ENCODE measurements at regions not wholly inside any gene's neighbourhood (a gene's known extent, or its start where the extent isn't known, plus 50 kb on each side); places are given as distances from the start of the nearest gene placed in this dataset.

DNA sequence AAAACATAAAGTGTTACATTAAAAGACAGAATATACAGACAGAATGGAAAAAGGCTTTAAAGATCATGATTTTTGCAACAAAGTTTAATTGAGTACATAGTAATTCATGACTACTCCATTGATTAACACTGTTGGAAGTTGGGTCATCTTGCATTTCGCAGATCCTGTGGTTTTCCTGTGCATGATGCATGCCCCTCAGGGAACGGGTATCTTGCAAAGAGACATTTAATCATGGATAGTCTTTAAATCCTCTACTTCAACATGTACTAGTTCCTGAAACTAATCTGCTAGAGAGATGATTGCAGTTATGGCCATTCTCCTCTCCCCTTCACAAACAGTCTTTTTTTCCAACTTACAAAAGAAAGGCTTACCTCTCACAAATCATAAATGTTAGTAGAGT is 155.6 kb upstream of the DSEL start:
- POLR2A ChIA-PET (ENCODE audit: low non-redundant PET): no interaction called here
- H3K27ac ChIP-seq: no peak overlapping the region
- peak; percentile 3 for DNase-seq (ENCODE audit: low spot score)

DNA sequence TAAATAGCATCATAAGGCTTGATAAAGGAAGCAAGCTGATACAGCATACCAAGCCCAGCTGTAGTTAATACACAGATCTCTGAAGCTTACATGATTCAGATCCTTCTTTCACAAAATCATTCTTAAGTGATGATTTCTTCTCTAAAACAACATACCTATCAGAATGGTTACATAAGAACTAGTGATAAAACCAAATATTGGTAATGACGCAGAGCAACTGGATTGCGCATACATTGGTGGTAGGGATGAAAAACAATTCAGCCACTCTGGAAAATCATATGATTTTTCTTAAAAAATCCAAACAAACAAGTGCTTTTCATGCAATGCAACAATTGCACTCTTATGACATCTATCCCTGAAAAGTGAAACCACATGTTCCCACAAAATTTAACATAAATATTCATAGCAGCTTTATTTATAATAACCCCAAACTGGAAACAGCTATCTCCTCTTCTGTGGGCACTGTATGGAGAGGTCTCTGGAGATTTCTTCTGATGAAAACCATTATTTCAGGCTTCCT is 153.6 kb upstream of the DSEL start:
- TF ChIP-seq, protein P1, sequence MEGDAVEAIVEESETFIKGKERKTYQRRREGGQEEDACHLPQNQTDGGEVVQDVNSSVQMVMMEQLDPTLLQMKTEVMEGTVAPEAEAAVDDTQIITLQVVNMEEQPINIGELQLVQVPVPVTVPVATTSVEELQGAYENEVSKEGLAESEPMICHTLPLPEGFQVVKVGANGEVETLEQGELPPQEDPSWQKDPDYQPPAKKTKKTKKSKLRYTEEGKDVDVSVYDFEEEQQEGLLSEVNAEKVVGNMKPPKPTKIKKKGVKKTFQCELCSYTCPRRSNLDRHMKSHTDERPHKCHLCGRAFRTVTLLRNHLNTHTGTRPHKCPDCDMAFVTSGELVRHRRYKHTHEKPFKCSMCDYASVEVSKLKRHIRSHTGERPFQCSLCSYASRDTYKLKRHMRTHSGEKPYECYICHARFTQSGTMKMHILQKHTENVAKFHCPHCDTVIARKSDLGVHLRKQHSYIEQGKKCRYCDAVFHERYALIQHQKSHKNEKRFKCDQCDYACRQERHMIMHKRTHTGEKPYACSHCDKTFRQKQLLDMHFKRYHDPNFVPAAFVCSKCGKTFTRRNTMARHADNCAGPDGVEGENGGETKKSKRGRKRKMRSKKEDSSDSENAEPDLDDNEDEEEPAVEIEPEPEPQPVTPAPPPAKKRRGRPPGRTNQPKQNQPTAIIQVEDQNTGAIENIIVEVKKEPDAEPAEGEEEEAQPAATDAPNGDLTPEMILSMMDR (conservative IDR thresholded peaks at IDR 0.05; ENCODE audit: low read depth): no peak
- ChIA-PET CTCF (no interaction called here), POLR2A (ENCODE audit: low non-redundant PET) (no interaction called here)
- no peak overlapping the region for H3K27ac ChIP-seq
- no peak for DNase-seq (ENCODE audit: low spot score)

More for the DNA sequence above, 155.6 kb upstream of the DSEL start:
- TF ChIP-seq, protein P1 (conservative IDR thresholded peaks at IDR 0.05; ENCODE audit: low read depth): no peak
- CTCF ChIA-PET: no interaction called here

DNA sequence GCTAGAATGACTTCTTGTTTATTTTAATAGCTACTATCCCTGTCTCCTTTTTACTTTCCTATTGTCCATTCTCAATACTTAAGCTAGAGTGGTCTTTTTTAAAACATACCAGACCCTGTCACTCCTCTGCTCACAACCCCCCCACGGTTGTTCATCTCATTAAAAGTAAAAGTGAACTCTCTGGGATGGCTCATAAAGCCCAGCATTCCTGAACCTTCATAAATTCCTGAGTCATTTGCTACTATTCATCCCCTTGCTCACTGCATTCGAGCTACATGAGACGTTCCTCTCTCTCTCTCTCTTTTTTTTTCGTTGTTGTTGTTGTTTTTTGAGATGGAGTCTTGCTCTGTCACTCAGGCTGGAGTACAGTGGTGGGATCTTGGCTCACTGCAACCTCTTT is 148.7 kb upstream of the DSEL start:
- POLR2A ChIA-PET (ENCODE audit: low non-redundant PET): no interaction called here
- TF ChIP-seq, protein P1 (conservative IDR thresholded peaks at IDR 0.05; ENCODE audit: low read depth): no peak
- DNase-seq (ENCODE audit: low spot score): peak; percentile 1
- H3K27ac ChIP-seq: no peak overlapping the region
- CTCF ChIA-PET: interaction anchor here (0.7 kb wide), 1 partner anchor 415 kb away, joined by 4 read pairs; no protein-coding TSS in a partner anchor

DNA sequence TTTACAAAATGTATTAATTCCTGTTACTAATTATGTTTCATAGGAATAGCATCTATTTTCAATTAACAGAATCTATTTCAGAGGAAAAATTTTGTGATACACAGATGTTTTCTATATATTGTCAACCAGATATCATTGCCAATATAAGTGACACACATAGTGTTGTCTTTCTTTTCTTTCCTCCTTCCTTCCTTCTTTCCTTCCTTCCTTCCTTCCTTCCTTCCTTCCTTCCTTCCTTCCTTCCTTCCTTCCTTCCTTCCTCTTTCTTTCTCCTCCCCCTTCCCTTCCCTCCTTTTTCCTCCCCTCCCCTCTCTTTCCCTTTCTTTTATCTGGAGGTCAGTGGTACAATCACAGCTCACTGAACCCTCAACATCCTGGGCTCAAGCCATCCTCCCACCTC is 146.5 kb upstream of the DSEL start:
- TF ChIP-seq, protein P1 (conservative IDR thresholded peaks at IDR 0.05; ENCODE audit: low read depth): no peak
- DNase-seq (ENCODE audit: low spot score): no peak
- H3K27ac ChIP-seq: no peak overlapping the region
- POLR2A ChIA-PET (ENCODE audit: low non-redundant PET): no interaction called here
- CTCF ChIA-PET: no interaction called here

DNA sequence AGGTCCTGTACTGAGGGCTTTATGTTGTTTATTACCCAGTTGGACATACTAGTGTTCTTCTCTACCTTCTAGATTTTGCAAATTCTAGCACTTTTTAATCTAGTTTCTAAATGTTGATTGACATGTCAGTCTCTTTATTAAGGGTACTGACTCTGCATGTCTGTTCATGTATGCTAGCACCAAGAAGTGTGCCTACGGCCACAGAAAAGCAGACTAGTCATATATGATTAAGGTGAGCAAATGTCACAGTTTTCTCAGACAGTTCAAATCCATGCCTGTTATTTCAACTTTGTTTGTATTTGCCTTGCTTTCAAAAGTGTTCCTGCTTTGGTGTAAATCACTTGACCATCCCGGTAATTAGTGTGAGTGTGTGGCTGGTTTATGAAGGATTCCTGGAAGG is 145.0 kb upstream of the DSEL start:
- no peak overlapping the region for H3K27ac ChIP-seq
- no peak for DNase-seq (ENCODE audit: low spot score)
- CTCF ChIA-PET: no interaction called here
- POLR2A ChIA-PET (ENCODE audit: low non-redundant PET): no interaction called here
- TF ChIP-seq, protein P1 (conservative IDR thresholded peaks at IDR 0.05; ENCODE audit: low read depth): no peak

DNA sequence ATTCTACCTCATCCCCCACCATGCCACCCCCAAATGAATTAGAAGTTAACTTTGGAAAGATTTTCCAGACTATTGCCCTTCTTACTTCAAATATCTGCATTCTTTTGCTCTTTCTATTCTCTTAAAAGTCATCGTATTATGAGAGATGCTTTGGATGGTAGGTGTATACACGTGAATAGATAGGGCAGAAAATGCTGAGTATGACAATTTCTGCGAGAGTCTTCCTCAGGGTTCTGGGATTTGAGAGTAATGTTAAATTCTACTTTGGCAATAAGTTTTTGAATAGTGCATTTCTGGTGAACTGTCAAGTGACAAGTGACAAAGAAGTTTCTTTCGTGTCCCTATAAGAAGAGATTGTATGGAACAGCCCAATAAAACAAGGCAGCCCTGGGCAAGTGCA is 137.6 kb upstream of the DSEL start:
- CTCF ChIA-PET: no interaction called here
- POLR2A ChIA-PET (ENCODE audit: low non-redundant PET): no interaction called here
- TF ChIP-seq, protein P1 (conservative IDR thresholded peaks at IDR 0.05; ENCODE audit: low read depth): no peak

DNA sequence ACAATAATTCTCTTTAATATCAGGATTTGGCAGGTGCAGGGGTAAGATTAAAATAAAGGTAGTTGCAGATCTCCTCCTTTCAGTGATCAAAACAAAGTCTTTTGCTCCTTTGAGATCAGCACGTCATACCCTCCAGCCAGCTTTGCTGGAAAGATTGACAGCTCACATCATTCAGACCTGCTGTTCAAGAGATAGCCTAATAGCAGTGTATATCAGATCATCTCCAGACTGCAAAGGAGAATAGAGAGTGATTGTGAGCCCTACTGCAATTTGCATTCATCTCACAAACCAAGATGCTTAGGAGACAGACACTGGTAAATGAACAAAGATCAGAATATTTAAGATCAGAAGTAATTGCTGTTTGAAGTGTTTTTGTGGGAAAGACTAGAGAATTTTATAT is 135.8 kb upstream of the DSEL start:
- CTCF ChIA-PET: no interaction called here
- POLR2A ChIA-PET (ENCODE audit: low non-redundant PET): no interaction called here
- no peak for DNase-seq (ENCODE audit: low spot score)
- TF ChIP-seq, protein P1 (conservative IDR thresholded peaks at IDR 0.05; ENCODE audit: low read depth): no peak
- H3K27ac ChIP-seq: no peak overlapping the region

More for the DNA sequence above, 137.6 kb upstream of the DSEL start:
- no peak for DNase-seq (ENCODE audit: low spot score)
- no peak overlapping the region for H3K27ac ChIP-seq

All from RWPE1 (cell line).